IMR-90 (cell line): ENCODE measurements at regions not wholly inside any gene's neighbourhood (a gene's known extent, or its start where the extent isn't known, plus 50 kb on each side); places are given as distances from the start of the nearest gene placed in this dataset.

Source experiments
- BHLHE40 ChIP-seq: fragments of 150-350 bp; IDR thresholded peaks from 2 replicates; pipeline ENCODE4 v1.6.1; 2016; ENCODE audit warnings: mild to moderate bottlenecking, low read depth, low read length
- CEBPB ChIP-seq: IDR thresholded peaks from 2 replicates; pipeline ENCODE4 v1.6.1; 2012; ENCODE audit warnings: low read depth, low read length, improper control_type of control experiment
- CHD1 ChIP-seq: IDR thresholded peaks from 2 replicates; pipeline ENCODE4 v1.6.1; 2012; ENCODE audit warnings: low read depth, low read length, improper control_type of control experiment
- CTCF ChIP-seq: conservative IDR thresholded peaks from 2 replicates; pipeline ENCODE4 v1.5.1; 2012; ENCODE audit warnings: mild to moderate bottlenecking, low read depth, low read length, improper control_type of control experiment
- ELK1 ChIP-seq: fragments of 150-350 bp; IDR thresholded peaks from 2 replicates; pipeline ENCODE4 v1.6.1; 2016; ENCODE audit warnings: low read depth, mild to moderate bottlenecking, low read length, moderate library complexity, borderline replicate concordance
- MAFK ChIP-seq: IDR thresholded peaks from 2 replicates; pipeline ENCODE4 v1.6.1; 2012; ENCODE audit warnings: low read depth, low read length, improper control_type of control experiment
- MAZ ChIP-seq: IDR thresholded peaks from 2 replicates; pipeline ENCODE4 v1.6.1; 2012; ENCODE audit warnings: low read depth, mild to moderate bottlenecking, low read length, improper control_type of control experiment, moderate library complexity, borderline replicate concordance
- MXI1 ChIP-seq: IDR thresholded peaks from 2 replicates; pipeline ENCODE4 v1.6.1; 2012; ENCODE audit warnings: low read depth, mild to moderate bottlenecking, low read length, moderate library complexity, borderline replicate concordance
- POLR2A ChIP-seq: IDR thresholded peaks from 2 replicates; pipeline ENCODE4 v1.6.1; 2012; ENCODE audit warnings: mild to moderate bottlenecking, low read depth, low read length
- RAD21 ChIP-seq: IDR thresholded peaks from 2 replicates; pipeline ENCODE4 v1.6.1; 2012; ENCODE audit warnings: low read length, improper control_type of control experiment
- RFX5 ChIP-seq: IDR thresholded peaks from 2 replicates; pipeline ENCODE4 v1.8.0; 2012; ENCODE audit warnings: low read depth, mild to moderate bottlenecking, low read length, moderate library complexity
- SMC3 ChIP-seq: fragments of 150-350 bp; IDR thresholded peaks from 2 replicates; pipeline ENCODE4 v1.6.1; 2016; ENCODE audit warnings: low read depth, mild to moderate bottlenecking, antibody characterized with exemption, low read length, moderate library complexity
- USF2 ChIP-seq: fragments of 150-350 bp; IDR thresholded peaks from 2 replicates; pipeline ENCODE4 v1.6.1; 2017; ENCODE audit warnings: mild to moderate bottlenecking, antibody characterized with exemption, low read length, low read depth

- no peak for TF ChIP-seq CTCF
- no peak for TF ChIP-seq CEBPB
- no peak for TF ChIP-seq MAZ
- TF ChIP-seq RAD21 = no peak
- no peak for TF ChIP-seq POLR2A
- TF ChIP-seq ELK1 = no peak
- TF ChIP-seq USF2 = no peak
- TF ChIP-seq CHD1 = no peak
- no peak for TF ChIP-seq RFX5
- TF ChIP-seq SMC3 = no peak
- TF ChIP-seq MXI1 = no peak
- TF ChIP-seq BHLHE40 = no peak
- no peak for TF ChIP-seq MAFK
These were observed 123.4 kb downstream of the CEBPB start for GRCh38 chr20:50313827-50314677.
